ENCODE measurements at regions not wholly inside any gene's neighbourhood (a gene's known extent, or its start where the extent isn't known, plus 50 kb on each side); places are given as distances from the start of the nearest gene placed in this dataset.
"Not testable (repeated sequence)": the region's sequence is repeated elsewhere in the genome, so short reads cannot be mapped to it uniquely, and the experiment has no call there.

DNA sequence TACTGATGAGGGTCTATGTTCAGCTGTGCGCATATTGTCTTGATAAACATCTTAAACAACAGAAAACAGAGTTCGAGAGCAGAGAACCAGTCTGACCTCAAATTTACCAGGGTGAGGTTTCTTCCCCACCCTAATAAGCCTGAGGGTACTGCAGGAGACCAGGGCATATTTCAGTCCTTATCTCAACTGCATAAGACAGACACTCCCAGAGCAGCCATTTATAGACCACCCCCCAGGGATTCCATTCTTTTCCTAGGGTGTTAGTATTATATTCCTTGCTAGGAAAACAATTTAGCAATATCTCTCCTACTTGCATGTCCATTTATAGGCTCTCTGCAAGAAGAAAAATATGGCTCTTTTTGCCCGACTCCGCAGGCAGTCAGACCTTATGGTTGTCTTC, 89.5 kb upstream of the POMZP3 start:
- DNase-seq (ENCODE audit: low spot score) = not testable (repeated sequence)

DNA sequence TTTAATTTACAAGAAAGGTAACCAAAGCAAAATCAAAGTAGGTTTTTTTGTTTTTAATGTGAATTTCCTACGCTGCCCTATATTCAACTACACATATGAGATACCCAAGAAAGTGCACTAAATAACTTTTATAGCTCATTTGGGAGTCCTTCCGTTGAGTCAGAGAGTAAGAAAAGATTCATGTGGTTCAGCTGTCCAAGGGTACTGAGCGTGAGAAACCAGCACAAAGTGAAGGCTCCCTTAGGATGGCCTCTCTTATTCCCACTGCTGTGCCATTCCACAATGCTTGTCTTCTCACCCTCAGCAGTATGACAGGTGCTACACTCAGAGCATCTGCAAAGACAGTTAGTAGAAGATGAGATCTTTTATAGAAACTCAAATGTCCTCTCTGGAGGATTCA, 85.8 kb upstream of the POMZP3 start:
- not testable (repeated sequence) for DNase-seq (ENCODE audit: low spot score)

DNA sequence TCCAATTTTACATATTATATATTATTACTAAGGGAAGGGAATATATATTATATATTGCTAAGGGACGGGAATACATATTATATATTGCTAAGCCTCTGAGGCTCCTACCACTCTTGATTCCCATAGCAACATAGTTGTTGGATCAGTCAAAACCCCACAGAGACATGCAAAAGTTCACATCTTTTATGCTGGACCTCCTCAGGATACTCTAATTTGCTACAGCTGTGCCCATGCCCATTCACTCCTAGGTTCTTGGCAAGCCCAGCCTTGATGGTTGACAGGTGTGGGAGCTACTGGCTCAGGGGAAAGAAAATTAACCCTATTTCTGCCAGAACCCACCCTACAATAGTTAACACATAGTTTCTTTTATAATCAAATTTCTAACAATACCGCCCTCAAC, 84.6 kb upstream of the POMZP3 start:
- DNase-seq (ENCODE audit: low spot score) = not testable (repeated sequence)

DNA sequence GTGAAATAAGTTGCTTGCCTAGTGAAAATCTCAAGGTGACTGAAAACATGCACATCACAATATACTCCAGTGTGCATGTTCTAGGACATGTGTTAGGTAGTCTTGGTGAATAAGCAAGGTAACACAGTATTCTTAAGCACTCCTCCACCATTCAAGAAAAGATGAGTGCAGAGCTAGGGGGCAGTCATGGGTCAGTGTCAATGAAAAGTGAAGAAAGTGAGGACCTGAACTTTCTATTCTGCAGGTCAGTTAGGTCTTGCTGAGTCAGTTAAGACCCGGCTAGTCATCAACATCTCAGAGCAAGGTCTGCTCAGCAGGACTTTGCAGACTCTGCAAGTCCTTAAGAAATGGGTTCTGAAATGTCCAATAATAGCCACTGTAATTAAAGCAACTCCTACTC, 82.6 kb upstream of the POMZP3 start:
- DNase-seq (ENCODE audit: low spot score) = not testable (repeated sequence)

DNA sequence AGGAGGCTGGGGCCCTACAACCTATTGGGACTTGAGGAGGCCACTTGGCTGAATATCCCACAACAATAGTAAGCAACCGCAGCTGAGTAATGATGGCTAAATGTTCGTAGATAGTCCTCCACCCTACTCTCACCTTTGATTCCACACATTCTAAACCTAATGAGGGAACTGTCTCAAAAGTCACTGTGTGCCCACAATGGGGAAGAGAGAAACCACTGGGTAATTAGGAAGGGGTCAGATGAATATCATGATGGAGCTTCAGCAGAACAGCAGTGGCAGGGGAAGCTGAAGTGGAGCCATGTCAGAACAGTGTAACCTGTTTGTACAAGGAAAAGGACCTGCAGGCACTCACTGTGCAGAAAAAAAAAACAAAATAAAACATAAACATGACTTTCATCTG, 81.4 kb upstream of the POMZP3 start:
- DNase-seq (ENCODE audit: low spot score) = not testable (repeated sequence)

DNA sequence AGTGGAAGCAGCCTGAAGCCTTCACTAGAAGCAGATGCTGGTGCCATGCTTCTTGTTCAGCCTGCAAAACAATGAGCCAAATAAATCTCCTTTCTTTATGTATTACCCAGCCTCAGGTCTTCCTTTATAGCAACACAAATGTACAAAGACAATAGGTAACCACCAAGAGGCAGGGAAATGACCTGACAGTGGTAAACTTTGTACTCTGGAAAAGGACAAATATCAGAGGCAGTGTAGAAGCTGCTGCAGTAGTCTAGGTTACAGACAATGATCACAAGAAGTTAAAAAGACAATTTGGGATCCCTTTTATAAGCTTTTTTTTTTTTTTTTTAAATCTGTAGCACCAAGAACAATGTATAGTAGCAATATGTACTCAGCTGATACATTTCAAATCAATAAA, 76.7 kb upstream of the POMZP3 start:
- DNase-seq (ENCODE audit: low spot score) = not testable (repeated sequence)

DNA sequence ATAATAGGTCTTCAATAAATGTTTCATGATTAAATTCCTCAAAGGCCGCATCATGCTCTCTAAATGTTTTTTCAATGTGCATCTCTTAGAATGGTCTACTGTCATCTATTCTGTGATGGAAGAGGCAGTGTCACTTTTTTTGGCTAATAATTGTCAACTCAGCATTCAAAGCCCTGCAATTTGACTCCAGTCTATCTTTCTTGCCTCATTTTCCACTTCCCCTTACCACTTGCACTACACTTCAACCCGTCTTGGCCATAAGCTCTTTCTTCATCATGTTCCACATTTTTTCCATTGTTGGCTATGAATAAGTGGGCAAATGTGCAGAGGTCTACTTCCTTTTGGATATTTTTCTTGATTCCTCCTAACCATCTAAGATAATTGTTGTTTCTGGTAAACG, 59.2 kb upstream of the POMZP3 start:
- not testable (repeated sequence) for DNase-seq (ENCODE audit: low spot score)

DNA sequence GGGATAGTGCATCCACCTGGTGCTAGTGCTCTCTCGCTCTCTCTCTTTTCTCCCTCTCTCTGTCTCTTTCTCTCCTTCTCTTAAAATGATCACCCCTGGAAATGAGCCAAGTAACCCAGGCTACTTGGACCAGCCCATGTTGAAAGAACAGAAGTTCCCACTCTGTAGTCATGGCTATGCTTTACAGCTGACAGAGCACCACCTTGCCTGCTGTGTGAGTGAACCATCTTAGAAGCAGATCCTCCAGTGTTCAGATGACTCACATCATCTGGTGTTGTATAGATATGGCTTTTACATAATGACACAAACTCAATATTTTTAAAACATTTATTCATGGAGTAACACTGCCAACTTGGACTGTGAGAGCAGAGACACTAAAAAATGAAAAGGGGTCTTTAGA, 57.7 kb upstream of the POMZP3 start:
- not testable (repeated sequence) for DNase-seq (ENCODE audit: low spot score)

DNA sequence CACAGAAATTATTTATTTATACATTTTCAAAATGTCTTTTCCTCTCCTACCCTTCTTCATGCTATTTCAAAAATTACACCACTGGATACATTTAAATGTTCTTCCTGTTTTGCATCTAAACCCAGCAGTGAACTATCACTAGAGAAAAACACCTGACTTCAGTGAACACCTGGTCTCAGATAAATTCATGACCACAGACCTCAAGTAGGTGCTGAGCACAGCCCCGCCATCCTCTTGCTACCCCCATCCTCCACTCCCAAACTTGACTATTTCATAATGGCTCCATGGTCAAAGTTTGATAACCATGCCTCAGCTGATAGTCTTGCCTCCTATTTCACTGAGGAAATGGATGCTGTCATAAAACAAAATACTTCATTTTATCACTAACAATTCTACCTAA, 56.6 kb upstream of the POMZP3 start:
- DNase-seq (ENCODE audit: low spot score) = not testable (repeated sequence)

DNA sequence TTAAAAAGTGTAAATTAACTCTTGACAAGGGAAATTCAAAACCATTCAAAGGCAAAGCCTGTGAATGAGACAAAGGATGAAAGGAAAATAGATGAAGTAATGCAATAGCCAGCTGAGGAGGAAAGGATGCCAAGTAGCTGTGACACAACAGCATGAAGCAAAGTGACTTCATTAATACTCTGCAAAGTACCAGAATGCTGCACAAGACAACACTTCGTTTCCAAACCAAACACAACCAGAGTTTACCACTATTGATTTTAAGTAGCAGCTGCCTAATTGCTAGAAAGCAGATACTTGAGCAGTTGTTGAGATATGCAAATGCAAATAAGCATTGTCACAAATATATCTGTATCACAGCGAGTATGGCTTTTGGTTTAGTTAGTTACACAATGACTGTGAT, 54.7 kb upstream of the POMZP3 start:
- DNase-seq (ENCODE audit: low spot score) = not testable (repeated sequence)

DNA sequence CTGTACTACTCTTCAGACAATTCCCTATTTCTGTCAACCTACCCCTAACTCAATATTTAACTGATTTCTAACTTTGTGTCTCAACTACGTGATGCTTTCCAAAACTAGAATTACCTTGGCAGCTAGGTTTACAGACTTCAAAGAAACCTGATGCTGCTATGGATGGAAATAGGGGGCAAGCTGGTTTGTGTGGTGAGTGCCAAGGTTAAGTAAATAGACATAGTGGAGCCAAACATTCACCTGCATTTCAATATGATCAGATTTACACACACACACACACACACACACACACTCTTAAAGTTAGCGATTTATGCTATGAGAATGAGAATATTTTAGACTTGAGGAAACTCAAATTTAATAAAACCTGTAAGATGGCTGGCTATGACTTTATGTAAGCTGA, 52.1 kb upstream of the POMZP3 start:
- DNase-seq (ENCODE audit: low spot score) = not testable (repeated sequence)

DNA sequence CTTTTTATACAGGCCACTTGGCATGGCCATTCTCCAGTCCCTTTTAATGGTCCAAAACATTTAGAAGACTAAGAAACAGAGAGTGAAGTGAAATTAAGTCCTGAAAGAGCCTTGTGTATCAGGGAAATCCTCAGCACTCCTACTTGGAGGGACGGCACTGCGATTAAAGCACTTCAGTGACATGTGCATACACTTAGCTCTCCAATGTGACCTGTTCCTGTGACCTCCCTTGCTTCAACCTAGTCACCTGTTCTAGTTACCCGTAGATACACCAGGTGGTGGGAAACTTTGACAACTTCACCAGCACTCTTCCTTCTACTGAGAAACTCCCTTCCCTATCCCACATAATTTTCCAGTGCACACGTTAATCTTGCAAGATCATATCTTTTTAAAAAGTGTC, 51.4 kb upstream of the POMZP3 start:
- not testable (repeated sequence) for DNase-seq (ENCODE audit: low spot score)

DNA sequence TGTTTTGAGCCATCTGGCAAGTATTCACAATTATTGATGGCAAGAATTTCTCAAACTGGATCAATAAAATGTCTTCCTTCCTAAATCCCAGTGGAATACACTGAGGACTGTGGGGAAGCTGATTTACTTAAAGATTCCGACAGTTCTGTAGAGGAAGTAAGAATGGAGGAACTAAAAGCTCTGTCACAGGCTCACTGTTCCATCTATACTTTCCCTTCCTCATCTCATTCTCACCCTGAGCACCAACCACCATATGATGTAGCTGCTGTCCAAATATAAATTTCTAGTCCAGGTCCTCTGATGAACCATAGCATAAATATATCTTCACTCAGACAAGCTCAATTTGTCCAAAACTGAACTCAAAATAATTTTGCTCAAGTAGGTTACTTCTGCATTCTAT, 49.8 kb upstream of the POMZP3 start:
- DNase-seq (ENCODE audit: low spot score) = not testable (repeated sequence)
